ENCODE measurements at regions not wholly inside any gene's neighbourhood (a gene's known extent, or its start where the extent isn't known, plus 50 kb on each side); places are given as distances from the start of the nearest gene placed in this dataset.

DNA sequence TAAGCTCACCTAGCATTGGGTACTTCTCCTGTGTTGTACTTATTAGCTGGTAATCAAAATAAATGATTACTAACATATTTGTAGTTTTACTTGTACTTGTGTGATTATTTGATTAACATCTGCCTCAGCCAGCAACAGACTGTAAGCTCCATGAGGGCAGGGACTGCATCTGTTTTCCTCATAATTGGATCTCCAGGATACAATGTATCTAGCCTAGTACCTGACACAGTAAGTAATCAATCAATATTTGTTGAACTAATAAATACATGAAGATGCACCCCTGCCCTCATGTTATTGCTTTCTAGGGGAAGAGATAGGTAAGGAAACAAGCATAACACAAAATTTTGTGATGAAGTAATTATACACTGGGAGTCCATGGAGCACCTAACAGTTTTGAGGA, 101.5 kb downstream of the TENT5C start:
- no peak overlapping the region for H3K27ac Mint-ChIP-seq
- DNase-seq (ENCODE audit: low spot score), result no peak
- peaks cover 13% of the 10 kb centered on the region; the same call in 1 of the 2 replicates for H3K9me2 ChIP-seq (ENCODE audit: insufficient read depth)
- peaks cover 7% of the 10 kb centered on the region for H3K27me3 Mint-ChIP-seq (ENCODE audit: insufficient read depth, low read depth, poor library complexity)
- no peaks in the 10 kb centered on the region for H4K20me1 ChIP-seq (replicated peaks; ENCODE audit: insufficient read depth)
- H3K36me3 ChIP-seq (ENCODE audit: insufficient read depth), result no peaks in the 10 kb centered on the region
- H3K36me3 Mint-ChIP-seq (ENCODE audit: low read depth), result no peaks in the 10 kb centered on the region; the same call in 2 of the 3 replicates
- TF ChIP-seq, protein P1, sequence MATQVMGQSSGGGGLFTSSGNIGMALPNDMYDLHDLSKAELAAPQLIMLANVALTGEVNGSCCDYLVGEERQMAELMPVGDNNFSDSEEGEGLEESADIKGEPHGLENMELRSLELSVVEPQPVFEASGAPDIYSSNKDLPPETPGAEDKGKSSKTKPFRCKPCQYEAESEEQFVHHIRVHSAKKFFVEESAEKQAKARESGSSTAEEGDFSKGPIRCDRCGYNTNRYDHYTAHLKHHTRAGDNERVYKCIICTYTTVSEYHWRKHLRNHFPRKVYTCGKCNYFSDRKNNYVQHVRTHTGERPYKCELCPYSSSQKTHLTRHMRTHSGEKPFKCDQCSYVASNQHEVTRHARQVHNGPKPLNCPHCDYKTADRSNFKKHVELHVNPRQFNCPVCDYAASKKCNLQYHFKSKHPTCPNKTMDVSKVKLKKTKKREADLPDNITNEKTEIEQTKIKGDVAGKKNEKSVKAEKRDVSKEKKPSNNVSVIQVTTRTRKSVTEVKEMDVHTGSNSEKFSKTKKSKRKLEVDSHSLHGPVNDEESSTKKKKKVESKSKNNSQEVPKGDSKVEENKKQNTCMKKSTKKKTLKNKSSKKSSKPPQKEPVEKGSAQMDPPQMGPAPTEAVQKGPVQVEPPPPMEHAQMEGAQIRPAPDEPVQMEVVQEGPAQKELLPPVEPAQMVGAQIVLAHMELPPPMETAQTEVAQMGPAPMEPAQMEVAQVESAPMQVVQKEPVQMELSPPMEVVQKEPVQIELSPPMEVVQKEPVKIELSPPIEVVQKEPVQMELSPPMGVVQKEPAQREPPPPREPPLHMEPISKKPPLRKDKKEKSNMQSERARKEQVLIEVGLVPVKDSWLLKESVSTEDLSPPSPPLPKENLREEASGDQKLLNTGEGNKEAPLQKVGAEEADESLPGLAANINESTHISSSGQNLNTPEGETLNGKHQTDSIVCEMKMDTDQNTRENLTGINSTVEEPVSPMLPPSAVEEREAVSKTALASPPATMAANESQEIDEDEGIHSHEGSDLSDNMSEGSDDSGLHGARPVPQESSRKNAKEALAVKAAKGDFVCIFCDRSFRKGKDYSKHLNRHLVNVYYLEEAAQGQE (IDR thresholded peaks at IDR 0.05; ENCODE audit: unreplicated experiment), result no peak
- TF ChIP-seq JUNB (IDR thresholded peaks at IDR 0.05; ENCODE audit: unreplicated experiment), result no peak
- TF ChIP-seq POLR2AphosphoS5 (IDR thresholded peaks at IDR 0.05; ENCODE audit: low read depth), result no peak
- TF ChIP-seq NANOG (IDR thresholded peaks at IDR 0.05; ENCODE audit: borderline replicate concordance), result no peak
- TF ChIP-seq, protein P2, sequence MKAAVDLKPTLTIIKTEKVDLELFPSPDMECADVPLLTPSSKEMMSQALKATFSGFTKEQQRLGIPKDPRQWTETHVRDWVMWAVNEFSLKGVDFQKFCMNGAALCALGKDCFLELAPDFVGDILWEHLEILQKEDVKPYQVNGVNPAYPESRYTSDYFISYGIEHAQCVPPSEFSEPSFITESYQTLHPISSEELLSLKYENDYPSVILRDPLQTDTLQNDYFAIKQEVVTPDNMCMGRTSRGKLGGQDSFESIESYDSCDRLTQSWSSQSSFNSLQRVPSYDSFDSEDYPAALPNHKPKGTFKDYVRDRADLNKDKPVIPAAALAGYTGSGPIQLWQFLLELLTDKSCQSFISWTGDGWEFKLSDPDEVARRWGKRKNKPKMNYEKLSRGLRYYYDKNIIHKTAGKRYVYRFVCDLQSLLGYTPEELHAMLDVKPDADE (IDR thresholded peaks at IDR 0.05), result no peak
- TF ChIP-seq, protein P3, sequence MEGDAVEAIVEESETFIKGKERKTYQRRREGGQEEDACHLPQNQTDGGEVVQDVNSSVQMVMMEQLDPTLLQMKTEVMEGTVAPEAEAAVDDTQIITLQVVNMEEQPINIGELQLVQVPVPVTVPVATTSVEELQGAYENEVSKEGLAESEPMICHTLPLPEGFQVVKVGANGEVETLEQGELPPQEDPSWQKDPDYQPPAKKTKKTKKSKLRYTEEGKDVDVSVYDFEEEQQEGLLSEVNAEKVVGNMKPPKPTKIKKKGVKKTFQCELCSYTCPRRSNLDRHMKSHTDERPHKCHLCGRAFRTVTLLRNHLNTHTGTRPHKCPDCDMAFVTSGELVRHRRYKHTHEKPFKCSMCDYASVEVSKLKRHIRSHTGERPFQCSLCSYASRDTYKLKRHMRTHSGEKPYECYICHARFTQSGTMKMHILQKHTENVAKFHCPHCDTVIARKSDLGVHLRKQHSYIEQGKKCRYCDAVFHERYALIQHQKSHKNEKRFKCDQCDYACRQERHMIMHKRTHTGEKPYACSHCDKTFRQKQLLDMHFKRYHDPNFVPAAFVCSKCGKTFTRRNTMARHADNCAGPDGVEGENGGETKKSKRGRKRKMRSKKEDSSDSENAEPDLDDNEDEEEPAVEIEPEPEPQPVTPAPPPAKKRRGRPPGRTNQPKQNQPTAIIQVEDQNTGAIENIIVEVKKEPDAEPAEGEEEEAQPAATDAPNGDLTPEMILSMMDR (conservative IDR thresholded peaks at IDR 0.05; ENCODE audit: low read depth in 2 of 2), result no peak
- no peak for TF ChIP-seq EZH2phosphoT487 (IDR thresholded peaks at IDR 0.05; ENCODE audit: unreplicated experiment)
- no peak for TF ChIP-seq CREB1 (CRISPR knock-in tag; IDR thresholded peaks at IDR 0.05; ENCODE audit: low read depth)
- TF ChIP-seq EZH2 (IDR thresholded peaks at IDR 0.05; ENCODE audit: low read depth, unreplicated experiment), result no peak
- TF ChIP-seq, protein P4, sequence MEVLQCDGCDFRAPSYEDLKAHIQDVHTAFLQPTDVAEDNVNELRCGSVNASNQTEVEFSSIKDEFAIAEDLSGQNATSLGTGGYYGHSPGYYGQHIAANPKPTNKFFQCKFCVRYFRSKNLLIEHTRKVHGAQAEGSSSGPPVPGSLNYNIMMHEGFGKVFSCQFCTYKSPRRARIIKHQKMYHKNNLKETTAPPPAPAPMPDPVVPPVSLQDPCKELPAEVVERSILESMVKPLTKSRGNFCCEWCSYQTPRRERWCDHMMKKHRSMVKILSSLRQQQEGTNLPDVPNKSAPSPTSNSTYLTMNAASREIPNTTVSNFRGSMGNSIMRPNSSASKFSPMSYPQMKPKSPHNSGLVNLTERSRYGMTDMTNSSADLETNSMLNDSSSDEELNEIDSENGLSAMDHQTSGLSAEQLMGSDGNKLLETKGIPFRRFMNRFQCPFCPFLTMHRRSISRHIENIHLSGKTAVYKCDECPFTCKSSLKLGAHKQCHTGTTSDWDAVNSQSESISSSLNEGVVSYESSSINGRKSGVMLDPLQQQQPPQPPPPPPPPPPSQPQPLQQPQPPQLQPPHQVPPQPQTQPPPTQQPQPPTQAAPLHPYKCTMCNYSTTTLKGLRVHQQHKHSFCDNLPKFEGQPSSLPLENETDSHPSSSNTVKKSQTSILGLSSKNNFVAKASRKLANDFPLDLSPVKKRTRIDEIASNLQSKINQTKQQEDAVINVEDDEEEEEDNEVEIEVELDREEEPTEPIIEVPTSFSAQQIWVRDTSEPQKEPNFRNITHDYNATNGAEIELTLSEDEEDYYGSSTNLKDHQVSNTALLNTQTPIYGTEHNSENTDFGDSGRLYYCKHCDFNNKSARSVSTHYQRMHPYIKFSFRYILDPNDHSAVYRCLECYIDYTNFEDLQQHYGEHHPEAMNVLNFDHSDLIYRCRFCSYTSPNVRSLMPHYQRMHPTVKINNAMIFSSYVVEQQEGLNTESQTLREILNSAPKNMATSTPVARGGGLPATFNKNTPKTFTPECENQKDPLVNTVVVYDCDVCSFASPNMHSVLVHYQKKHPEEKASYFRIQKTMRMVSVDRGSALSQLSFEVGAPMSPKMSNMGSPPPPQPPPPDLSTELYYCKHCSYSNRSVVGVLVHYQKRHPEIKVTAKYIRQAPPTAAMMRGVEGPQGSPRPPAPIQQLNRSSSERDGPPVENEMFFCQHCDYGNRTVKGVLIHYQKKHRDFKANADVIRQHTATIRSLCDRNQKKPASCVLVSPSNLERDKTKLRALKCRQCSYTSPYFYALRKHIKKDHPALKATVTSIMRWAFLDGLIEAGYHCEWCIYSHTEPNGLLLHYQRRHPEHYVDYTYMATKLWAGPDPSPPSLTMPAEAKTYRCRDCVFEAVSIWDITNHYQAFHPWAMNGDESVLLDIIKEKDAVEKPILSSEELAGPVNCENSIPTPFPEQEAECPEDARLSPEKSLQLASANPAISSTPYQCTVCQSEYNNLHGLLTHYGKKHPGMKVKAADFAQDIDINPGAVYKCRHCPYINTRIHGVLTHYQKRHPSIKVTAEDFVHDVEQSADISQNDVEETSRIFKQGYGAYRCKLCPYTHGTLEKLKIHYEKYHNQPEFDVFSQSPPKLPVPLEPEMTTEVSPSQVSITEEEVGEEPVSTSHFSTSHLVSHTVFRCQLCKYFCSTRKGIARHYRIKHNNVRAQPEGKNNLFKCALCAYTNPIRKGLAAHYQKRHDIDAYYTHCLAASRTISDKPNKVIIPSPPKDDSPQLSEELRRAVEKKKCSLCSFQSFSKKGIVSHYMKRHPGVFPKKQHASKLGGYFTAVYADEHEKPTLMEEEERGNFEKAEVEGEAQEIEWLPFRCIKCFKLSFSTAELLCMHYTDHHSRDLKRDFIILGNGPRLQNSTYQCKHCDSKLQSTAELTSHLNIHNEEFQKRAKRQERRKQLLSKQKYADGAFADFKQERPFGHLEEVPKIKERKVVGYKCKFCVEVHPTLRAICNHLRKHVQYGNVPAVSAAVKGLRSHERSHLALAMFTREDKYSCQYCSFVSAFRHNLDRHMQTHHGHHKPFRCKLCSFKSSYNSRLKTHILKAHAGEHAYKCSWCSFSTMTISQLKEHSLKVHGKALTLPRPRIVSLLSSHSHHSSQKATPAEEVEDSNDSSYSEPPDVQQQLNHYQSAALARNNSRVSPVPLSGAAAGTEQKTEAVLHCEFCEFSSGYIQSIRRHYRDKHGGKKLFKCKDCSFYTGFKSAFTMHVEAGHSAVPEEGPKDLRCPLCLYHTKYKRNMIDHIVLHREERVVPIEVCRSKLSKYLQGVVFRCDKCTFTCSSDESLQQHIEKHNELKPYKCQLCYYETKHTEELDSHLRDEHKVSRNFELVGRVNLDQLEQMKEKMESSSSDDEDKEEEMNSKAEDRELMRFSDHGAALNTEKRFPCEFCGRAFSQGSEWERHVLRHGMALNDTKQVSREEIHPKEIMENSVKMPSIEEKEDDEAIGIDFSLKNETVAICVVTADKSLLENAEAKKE (CRISPR knock-in tag; IDR thresholded peaks at IDR 0.05), result no peak
- no peak for TF ChIP-seq ZNF331 (CRISPR knock-in tag; IDR thresholded peaks at IDR 0.05; ENCODE audit: low read depth)
- TF ChIP-seq ZNF114 (CRISPR knock-in tag; IDR thresholded peaks at IDR 0.05), result no peak
- no peak for TF ChIP-seq STAT1 (IDR thresholded peaks at IDR 0.05; ENCODE audit: unreplicated experiment)
- H3K27me3 ChIP-seq (ENCODE audit: insufficient read depth), result no peaks in the 10 kb centered on the region
- peaks cover 26% of the 10 kb centered on the region for H3K4me1 Mint-ChIP-seq
- H3K4me3 Mint-ChIP-seq, result no peak overlapping the region; the same call in 2 of the 3 replicates
- peak overlapping the region; percentile 63 for H3K4me2 ChIP-seq
- H3K9me3 Mint-ChIP-seq, result peaks cover 9% of the 10 kb centered on the region
- no peaks in the 10 kb centered on the region for H3F3A ChIP-seq (replicated peaks; ENCODE audit: low read depth)
- H2AFZ ChIP-seq, result no peak overlapping the region
- ATAC-seq, result no peak
- no peaks in the 10 kb centered on the region for H3K79me2 ChIP-seq (replicated peaks; ENCODE audit: insufficient read depth)
- no peak overlapping the region for H3K27ac ChIP-seq (ENCODE audit: low read depth)
- no peak overlapping the region for H3K4me3 ChIP-seq
- H3K4me1 ChIP-seq (ENCODE audit: insufficient read depth), result peaks cover 19% of the 10 kb centered on the region

Measured in GM23338 (cell line).